GM21717 (cell line): ENCODE measurements at regions not wholly inside any gene's neighbourhood (a gene's known extent, or its start where the extent isn't known, plus 50 kb on each side); places are given as distances from the start of the nearest gene placed in this dataset.

Source experiments
- ATAC-seq: cut with Tn5 transposase; IDR thresholded peaks from one replicate; pipeline ENCODE4 v1.9.1; 2021; ENCODE audit warnings: mild to moderate bottlenecking, moderate library complexity; ENCODE audit not compliant: unreplicated experiment

DNA sequence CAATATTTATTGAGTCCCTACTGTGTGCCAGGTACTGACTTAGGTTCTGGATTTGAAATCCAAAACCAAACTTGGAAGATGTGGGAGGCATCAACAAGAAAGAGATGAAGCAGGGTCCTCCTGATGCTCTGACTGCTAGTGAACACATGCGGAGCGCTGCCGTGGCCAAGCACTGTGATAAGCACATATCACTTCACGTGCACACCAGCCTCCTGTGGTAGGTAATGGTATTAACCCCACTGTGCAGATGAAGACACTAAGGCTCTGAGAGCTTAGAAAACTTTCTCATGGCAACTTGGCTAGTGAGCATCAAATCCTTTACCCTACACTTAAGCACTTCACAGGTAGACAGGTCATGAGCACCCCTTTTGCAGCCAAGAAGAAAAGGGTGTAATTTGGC, 216.1 kb downstream of the HAUS1 start:
- no peak for ATAC-seq

DNA sequence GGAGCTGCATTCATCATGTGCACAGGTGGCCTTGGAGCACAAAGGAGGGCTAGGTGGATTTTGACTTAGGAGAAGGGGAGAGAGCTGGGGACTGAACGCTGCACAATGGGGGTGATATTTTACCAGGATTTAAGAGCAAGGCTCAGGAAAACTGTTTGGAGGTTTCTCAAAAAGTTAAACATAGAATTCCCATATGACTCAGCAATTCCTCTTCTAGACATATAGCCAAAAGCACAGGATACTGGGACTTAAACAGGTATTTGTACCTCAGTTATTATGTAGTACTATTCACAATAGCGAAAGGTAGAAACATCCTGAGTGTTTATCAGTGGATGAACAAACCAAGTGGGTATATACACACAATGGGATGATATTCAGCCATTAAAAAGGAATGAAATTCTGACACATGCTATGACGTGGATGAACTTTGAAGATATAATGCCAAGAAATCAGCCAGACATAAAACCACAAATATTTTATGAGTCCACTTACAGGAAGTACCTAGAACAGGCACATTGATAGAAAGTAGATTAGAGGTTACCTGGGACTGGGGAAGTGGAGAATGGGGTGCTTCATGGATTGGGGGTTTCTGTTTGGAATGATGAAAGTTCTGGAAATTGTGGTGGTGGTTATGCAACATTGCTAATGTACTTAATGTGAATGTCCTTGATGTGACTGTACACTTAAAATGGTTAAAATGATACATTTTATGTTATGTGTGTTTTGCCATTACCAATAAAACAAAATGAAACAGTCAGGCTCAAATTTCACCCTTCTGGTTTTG, 216.9 kb downstream of the HAUS1 start:
- no peak for ATAC-seq

DNA sequence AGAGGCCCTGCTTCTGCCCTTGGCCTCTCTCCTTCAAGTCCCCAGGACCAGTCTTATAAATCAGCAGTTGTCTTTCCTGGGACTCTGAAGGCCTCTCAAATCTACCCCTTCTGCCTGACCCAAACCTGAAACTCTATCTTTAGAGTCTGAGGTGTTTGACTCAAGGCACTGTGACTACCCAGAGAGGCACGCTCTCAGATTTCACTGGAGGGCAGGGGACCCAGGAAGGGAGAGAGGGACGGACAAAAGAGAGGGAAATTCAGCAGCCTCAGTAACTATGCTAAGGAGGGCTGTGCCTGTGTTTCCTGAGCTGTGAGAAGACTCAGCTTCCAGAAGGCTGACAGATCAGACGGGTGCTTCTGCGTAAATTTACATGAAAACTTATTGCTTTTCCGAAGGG, 217.8 kb downstream of the HAUS1 start:
- no peak for ATAC-seq

DNA sequence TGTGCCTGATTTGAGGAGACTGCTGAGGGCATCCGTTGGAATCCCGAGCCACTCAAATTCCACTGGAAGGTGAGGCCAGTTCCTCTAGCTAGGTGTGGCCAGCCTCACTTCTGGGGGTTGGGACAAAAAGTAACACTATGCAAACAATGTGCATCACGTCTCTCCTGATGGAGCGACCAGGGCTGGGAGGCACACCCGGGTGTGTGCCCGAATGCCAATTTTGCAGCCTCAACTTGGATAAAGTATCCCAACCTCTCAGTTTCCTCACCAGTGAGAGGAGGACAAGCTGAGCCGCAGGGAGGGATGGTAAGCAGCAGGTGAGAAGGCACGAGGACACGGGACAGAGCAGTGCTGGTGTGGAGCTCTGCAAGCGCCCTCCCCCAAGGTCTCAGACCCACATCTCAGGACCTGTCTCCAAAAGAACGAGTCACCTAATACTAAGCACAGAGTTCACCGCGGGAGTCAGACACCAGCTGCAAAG, 218.3 kb downstream of the HAUS1 start:
- no peak for ATAC-seq

DNA sequence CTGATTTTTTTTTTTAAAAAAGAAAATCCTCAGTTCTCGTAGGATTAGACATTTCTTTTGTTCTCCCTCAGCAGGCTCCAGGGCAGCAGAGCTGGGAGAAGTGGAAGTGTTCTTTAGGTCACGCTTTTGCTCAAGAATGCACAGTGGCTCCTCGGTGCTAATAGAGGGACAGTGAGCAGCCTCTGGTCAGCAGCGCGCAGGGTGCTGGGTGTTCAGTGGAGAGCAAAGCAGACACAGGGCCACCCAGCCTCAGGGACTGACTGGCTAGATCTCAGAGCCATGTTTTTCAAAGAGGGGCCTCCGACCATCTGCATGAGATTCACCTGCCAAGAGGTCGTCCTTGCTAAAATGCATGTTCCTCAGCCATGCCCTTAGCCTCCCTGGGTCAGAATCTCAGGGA, 218.8 kb downstream of the HAUS1 start:
- ATAC-seq: no peak

DNA sequence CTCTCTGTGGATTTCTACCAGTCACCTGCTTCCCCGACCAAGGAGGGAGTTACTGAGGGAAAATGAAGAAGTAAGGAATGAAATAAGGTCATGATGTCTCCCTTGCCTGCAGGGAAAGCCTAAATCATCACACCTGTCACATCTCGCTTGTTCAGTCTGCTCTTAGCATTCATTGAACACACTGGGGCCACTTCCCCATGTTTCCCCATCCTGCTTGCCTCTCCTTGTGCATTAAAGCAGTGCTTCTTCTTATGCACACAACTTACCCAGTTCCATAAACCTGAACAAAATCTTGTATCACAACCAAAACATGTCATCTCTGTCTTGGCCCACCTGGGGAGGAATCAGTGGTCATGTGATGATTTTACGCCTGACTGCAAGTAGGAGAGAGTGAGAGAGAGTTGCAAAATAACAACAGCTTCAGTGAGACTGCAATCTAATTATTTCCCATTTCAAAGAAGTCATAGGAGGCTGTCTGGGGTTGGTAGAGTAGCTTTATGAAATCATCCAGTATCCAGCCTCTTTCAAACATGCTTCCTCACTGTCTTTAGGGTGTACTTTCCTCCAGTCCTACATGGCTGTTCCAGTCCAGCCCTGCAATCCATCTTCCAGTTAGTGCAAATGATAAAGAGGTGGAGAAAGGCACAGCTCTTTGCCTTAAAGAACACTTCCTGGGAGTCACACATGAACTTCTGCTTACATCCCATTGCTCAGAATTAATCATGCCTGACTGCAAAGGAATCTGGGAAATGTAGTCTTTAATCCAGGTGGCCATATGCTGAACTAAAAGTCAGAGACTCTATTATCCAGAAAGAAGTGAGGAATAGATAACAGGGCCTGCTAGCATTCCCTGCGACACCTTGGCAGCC, 220.1 kb downstream of the HAUS1 start:
- ATAC-seq: no peak

DNA sequence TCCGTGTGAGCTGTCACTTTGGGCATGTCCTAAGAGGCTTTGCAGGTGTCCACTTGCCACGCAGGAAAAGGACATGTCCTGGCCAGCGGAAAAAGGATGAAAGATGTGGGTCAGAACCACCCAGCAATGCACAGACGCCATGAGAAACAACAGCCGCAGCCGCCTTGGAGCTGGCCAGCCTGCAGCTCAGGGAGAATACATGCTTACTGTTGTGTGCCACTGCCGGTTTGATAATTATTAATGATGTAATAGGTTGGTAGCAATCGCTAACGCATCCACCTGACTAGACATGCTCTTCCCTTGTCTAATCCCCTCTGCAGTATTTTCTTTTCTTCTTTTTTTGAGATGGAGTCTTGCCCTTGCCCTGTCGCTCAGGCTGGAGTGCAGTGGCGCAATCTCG, 221.7 kb downstream of the HAUS1 start:
- no peak for ATAC-seq

DNA sequence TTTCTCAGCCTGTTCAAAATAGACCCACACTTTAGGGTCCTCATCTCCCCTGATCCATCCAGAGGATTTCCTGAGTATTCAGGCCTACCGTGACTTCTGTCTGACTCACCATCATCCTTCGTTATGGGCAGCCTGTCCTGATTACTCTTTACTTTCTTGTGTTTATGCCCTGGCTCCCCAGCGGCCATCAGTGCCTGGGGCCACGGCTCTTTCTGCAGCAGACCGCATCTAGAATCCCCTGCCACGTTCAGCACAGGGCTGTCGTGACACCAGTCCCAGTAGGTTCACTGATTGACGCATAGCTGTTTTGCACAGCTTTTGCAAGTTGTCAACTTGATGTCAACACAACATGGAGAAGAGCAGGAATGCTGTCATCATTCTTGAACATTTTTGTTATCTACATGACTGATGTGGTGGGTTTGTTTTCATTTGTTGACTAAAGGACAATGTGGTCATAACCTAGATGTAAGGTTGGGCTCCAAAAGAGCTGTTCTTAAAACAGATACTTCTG, 225.6 kb downstream of the HAUS1 start:
- ATAC-seq: no peak

DNA sequence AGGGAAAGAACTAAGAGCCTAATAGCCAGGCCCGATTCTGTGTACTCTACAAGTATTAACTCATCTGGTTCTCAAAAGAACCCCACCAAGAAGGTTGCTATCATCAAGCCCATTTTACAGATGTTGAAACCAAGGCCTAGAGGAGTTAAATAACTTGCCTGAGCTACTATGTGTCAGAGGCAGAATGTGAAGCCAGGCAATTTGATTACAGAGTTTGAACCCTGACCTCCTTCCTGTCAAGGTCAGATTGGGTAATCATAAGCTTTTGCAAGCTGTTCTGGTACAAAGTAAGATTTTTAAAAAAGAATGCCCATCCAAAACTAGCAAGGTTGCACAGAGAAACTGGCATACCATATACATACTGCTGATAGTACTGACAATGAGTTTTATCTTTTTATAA, 227.1 kb downstream of the HAUS1 start:
- no peak for ATAC-seq

DNA sequence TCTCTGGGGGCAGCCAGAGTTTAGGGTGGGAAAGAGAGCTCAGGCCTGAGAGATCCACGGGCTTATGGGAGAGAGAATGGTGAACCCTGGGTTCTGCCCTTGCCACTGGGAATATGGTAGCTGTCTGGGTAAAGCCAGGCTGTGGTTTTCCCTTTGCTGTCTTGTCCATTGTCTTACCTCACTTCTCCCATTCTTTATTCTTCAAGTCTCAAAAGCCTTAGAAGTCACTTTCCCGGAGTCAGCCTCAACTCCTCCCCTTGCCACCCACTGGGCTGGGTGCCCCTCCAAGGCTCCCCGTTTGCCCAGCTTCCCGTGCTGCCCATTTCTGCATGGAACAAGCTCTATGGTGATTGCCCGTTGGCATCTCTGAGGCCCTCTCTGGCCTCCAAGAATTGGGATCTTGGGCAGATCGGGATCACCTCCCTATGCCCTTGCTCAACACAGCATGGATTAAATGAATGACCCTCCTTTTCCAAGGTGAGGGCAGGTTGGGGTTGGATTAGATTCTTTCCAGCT, 228.2 kb downstream of the HAUS1 start:
- no peak for ATAC-seq

DNA sequence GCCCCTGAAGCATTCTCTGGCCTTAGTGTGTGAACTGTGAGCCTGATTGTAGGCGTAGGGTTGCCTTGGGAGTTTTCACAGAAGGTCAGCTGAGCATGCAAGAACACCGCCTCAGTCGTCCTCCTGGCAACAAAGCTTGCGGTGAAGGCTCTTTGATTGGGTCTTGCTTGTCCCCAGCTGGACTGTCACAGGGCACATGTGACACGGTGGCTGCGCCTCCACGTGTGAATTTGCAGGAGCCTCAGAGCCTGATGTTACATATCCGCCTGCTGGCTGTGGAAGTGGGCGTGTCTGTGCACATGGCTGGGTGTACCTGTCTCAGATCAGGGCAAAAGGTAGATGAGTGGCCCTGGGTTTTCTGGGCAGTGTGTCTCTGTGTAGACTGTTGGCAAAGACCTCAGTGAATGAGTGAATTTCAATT, 228.7 kb downstream of the HAUS1 start:
- no peak for ATAC-seq

DNA sequence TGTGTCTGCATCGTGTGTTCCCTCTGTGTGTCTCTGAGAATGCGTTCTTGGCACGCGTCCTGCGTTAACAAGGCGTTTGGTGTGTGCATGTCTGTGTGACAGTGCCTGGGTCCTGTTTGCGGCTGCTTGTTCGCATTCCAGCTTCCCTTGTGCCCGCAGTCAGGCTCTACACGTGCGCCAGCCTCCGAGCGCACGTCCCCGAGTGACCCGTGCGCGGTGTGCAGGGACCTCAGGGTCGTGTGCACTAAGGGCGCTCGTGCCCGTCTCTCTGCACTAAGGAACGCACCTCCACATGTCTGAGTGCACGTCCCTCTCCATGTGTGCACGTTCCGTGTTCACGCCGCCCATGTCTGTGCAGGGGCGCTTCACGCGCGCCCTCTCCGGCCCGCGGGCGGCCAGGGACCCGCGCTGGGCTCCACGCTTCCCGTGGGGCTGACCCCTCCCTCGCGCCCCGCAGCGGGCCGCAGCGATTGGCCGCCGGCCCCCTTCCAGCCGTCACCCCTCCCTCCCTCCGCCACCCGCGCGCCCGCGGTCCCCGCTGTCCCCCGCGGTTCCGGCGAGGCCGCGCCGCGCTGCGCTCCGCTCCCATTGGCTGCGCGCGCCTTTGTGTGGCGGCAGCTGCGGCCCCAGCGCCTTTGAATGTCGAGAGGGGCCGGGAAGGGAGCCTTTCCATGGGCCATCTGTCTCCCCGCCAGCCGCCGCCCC, 229.4 kb downstream of the HAUS1 start:
- ATAC-seq: no peak

DNA sequence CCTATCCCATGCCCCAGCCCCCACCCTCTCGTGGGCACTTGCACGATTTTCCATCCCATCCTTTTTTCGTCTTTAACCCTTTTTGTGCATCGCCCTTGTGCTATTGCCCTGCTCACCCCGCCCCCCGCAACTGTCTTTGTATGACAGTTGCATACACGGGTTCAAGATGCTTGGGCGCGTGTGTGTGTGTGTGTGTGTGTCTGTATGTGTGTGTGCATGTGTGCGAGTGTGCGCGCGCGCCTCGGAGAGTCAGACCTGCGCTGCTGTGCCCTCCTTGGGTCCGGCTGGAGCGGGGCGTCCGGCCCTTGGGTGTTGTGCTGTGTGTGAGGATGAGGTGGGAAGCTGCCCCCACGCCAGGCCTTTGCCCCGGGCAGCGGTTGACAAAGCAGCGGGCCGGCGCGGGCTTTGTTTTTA, 230.7 kb downstream of the HAUS1 start:
- no peak for ATAC-seq

DNA sequence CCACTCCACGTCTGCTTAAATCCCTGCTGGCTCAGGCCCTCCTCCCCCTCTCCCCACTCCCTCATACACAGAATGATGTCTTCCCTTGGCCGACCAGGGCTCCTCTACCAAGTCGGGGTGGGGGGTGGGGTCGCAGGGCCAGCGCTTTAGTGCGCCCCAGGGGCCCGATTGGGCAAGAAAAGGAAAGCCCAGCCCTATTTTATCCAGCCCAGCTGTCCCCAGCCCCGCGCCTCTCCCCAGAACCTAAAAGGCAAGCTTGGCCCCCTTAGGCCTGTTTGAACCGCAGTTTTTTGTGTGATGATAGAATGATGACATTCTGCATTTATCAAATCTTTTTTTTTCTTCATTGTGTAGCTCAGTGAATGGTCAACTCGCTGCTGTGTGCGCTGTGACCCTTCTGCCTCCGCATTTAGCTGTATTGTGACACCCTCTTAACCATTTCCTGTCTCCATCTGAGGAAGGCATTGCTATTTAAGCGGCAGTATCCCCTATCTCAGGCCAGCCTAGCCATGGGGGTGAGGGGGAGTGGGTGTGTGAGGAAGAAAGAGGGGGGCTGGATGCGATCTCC, 231.4 kb downstream of the HAUS1 start:
- no peak for ATAC-seq

DNA sequence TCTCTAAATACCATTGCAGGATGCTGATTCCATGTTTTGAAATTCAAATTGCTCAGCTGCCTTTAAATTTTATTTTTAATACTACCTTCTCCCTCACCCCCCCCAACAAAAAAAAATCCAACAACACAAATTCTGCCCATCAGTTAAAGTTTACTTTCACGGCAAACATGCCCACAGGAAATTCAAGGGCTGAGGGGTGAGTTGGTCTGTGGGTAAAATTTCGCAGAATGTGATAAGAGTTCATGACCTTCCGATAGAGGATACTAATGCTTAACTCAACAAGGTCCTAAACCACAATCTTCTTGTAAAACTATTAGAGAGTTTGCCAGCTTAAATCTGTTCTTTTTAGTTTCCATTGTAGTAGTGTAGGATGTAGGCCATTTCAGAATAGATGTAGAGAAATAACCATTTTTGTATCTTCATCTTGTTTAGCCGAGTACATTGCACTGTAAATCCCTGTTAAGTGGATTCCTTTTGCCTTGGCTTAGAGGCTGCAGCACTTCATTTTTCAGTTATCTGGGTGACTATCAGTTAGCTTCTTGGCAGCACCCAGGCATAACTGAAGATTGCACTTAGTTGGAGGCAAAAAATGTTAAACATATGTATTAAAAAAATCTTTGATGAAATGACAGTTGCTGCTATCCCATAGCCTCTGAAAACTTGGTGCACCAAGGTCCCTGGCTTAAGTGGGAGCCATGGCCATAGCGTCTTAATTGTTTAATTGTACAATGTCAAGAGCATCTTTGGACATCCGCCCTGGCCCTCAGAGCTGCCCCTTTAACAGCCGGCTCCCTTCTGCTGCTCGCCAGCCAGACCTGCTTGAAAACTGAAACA, 232.3 kb downstream of the HAUS1 start:
- ATAC-seq: no peak

DNA sequence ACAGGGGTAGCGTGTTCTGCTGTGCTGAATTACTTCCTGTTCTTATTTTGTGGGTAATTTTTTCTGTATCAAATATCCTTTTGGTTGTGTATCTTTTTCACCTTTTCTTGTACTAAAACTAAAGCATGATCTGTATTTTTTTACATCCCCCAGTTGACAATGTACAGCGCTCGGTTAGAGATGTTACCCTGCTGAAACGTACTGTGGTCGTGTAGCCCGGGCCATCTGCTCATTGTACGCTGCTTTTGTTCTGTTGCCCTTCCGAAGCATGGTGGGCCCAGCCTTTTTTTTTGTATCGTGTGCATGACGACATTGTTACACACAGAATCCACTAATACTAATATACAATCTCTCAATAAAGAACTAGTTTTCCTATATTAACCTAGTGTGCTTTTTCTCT, 233.1 kb downstream of the HAUS1 start:
- no peak for ATAC-seq

DNA sequence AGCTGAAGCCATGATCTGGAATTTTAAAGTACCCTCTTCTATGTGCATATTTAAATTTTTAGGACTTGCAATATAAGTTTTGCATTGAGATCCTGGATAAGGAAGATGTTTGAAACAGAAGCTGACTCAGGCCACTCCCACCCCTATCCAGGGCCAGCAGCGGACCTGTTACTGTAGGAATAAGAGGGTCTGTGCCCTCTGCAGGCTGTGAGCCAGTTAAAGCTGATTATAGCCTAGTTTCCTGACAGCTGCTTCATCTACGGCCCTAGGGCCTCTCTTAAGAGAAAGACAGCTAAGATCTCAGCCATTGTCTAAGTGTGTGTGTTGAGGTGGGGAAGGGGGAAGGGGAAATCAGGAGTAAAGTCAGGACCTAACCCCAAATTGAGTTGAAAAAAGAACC, 234.0 kb downstream of the HAUS1 start:
- ATAC-seq: no peak

DNA sequence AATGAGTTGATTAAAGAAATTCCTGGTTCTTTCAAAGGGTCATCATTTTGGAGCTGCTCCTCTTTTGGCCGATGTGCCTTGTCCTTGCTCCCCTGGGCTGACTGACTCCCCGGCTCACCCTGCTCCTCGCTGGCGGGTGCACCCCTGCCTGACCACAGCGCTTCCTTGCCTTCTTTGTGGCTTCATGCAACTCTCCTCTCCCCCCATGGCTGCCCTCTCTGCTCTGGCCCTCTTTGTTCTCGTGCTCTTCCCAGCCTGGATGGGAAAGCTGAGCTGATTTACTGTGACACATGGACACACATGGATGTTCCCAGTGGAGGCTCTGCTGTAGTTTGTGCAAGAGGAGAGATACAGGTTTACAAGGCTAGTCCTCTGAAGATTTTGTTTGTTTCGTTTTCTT, 234.6 kb downstream of the HAUS1 start:
- ATAC-seq: no peak

DNA sequence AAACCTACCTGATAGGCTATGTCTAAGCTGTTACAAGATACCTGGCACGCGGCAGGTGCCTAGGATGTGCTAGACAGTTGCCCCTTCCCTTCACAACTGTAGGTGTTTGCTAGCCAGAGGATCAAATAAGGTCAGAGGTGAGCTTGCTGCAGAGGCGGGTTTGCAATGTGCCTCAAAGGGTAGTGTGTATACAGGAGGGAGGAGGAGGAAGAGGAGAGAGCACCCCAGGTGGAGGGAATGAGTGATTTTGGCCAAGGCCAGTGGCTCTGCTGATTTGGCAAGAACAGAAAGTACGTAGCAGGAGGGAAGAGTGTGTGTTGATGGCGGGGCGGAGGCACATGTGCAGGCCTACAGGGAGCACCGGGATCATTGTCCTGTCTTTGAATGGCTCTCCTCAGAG, 236.5 kb downstream of the HAUS1 start:
- ATAC-seq: no peak

DNA sequence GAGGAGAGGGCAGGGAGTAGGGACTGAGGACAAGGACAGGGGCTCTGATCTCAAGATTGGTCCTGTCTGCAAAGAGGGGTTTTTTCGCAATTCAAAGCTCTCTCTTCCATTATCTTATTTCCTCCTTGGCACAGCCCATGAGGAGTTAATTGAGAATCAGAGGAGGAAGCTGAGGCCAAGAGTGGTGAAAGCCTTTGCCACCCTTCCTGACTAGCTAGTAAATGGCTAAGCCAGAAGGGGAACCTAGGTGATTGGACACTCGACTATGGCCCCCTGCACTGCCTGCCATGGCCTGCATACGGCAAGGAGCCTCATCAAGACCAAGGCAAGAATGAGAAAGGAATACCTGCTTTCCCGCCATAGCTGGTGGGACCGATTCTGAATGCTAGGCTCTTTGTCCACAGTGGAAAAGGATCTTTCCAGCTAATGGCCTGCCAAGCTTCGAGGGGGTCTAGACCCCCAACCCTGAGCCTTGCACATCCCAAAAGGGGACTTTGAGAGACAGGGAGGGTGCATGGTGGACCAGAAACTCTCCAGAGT, 237.9 kb downstream of the HAUS1 start:
- ATAC-seq: no peak
